CD14-positive monocyte (primary cell): ENCODE measurements at regions not wholly inside any gene's neighbourhood (a gene's known extent, or its start where the extent isn't known, plus 50 kb on each side); places are given as distances from the start of the nearest gene placed in this dataset.

Experiments
- DNase-seq, 3 donors: peaks; one replicate each; pipeline ENCODE4 v3.0.0-alpha.2; 2011 to 2022
- H2AFZ ChIP-seq: 2 replicates; pipeline ENCODE4 v1.6.0; 2012; ENCODE audit warnings: mild to moderate bottlenecking, low read depth, low read length, inconsistent platforms; ENCODE audit not compliant: insufficient read depth, poor library complexity, severe bottlenecking
- H3K27ac ChIP-seq, 2 donors: 1 replicate in 1 of 2; 2 replicates in 1 of 2; pipeline ENCODE4 v1.5.1; 2012 to 2013; ENCODE audit warnings: low read length in 2 of 2, control low read depth in 1 of 2, inconsistent platforms in 1 of 2, low read depth in 1 of 2, mild to moderate bottlenecking in 1 of 2
- H3K27me3 ChIP-seq, 2 donors: one replicate each; pipeline versions ENCODE4 v1.6.0 to v1.6.1; 2011 to 2013; ENCODE audit warnings: low read length in 2 of 2; ENCODE audit not compliant: control insufficient read depth in 2 of 2, insufficient read depth in 2 of 2
- H3K36me3 ChIP-seq, 2 donors: replicated peaks in 1 of 2; 1 replicate in 1 of 2; 2 replicates in 1 of 2; pipeline versions ENCODE4 v1.5.1 to v1.6.1; 2012 to 2013; ENCODE audit warnings: low read length in 2 of 2, control low read depth in 1 of 2, inconsistent platforms in 1 of 2, mild to moderate bottlenecking in 1 of 2; ENCODE audit not compliant: insufficient read depth in 2 of 2, control insufficient read depth in 1 of 2
- H3K4me1 ChIP-seq, 2 donors: 1 replicate in 1 of 2; 2 replicates in 1 of 2; pipeline versions ENCODE4 v1.5.1 to v1.6.1; 2012 to 2013; ENCODE audit warnings: low read length in 2 of 2, control low read depth in 1 of 2, inconsistent platforms in 1 of 2, mild to moderate bottlenecking in 1 of 2, moderate library complexity in 1 of 2; ENCODE audit not compliant: insufficient read depth in 2 of 2, control insufficient read depth in 1 of 2
- H3K4me2 ChIP-seq: replicated peaks from 2 replicates; pipeline ENCODE3; 2012; ENCODE audit warnings: low read length, moderate library complexity, mild to moderate bottlenecking; ENCODE audit not compliant: poor library complexity, severe bottlenecking; ENCODE audit errors: extremely low read depth
- H3K4me3 ChIP-seq, 3 experiments: fragments of 200-600 bp in 1 of 3; sonication (generic) in 1 of 3; replicated peaks in 1 of 3; 1 replicate in 2 of 3; 2 replicates in 1 of 3; pipeline ENCODE4 v1.5.1; 2011 to 2013; ENCODE audit warnings: low read length in 3 of 3, mild to moderate bottlenecking in 3 of 3, control low read depth in 2 of 3, low read depth in 2 of 3, inconsistent platforms in 1 of 3, moderate library complexity in 1 of 3
- H3K79me2 ChIP-seq: 2 replicates; pipeline ENCODE4 v1.6.0; 2012; ENCODE audit warnings: mild to moderate bottlenecking, control low read depth, inconsistent platforms, low read length, moderate library complexity; ENCODE audit not compliant: insufficient read depth
- H3K9ac ChIP-seq: 2 replicates; pipeline ENCODE4 v1.6.0; 2017; ENCODE audit warnings: low read length, mild to moderate bottlenecking; ENCODE audit not compliant: insufficient read depth, poor library complexity, severe bottlenecking
- H3K9me3 ChIP-seq, 2 donors: replicated peaks in 1 of 2; 1 replicate in 1 of 2; 2 replicates in 1 of 2; pipeline versions ENCODE4 v1.5.1 to v1.6.1; 2012 to 2013; ENCODE audit warnings: low read length in 2 of 2, control low read depth in 1 of 2; ENCODE audit not compliant: control insufficient read depth in 1 of 2, insufficient read depth in 1 of 2
- H4K20me1 ChIP-seq: 2 replicates; pipeline ENCODE4 v1.6.0; 2012; ENCODE audit warnings: mild to moderate bottlenecking, low read length, control low read depth, moderate library complexity; ENCODE audit not compliant: insufficient read depth
- H3K27ac Mint-ChIP-seq, 7 donors: one replicate each; pipeline ENCODE4 v1.8.0; 2020; ENCODE audit warnings: mild to moderate bottlenecking in 7 of 7, mixed read lengths in 7 of 7, moderate library complexity in 6 of 7, inconsistent platforms in 2 of 7
- H3K27me3 Mint-ChIP-seq, 3 donors: one replicate each; pipeline ENCODE4 v1.8.0; 2021 to 2022; ENCODE audit warnings: low read depth in 3 of 3, mild to moderate bottlenecking in 3 of 3, mixed read lengths in 3 of 3, moderate library complexity in 3 of 3, inconsistent platforms in 1 of 3
- H3K36me3 Mint-ChIP-seq, 2 donors: one replicate each; pipeline ENCODE4 v1.8.0; 2020; ENCODE audit warnings: mixed read lengths in 2 of 2, inconsistent platforms in 1 of 2, mild to moderate bottlenecking in 1 of 2
- H3K4me1 Mint-ChIP-seq: one replicate; pipeline ENCODE4 v1.8.0; 2020; ENCODE audit warnings: mild to moderate bottlenecking, mixed read lengths
- H3K4me3 Mint-ChIP-seq, 2 donors: one replicate each; pipeline ENCODE4 v1.8.0; 2020; ENCODE audit warnings: mild to moderate bottlenecking in 2 of 2, mixed read lengths in 2 of 2, moderate library complexity in 1 of 2
- H3K9me3 Mint-ChIP-seq, 7 donors: one replicate each; pipeline ENCODE4 v1.8.0; 2020 to 2022; ENCODE audit warnings: mixed read lengths in 7 of 7, mild to moderate bottlenecking in 6 of 7, moderate library complexity in 6 of 7, inconsistent platforms in 2 of 7
- WGBS: methylation state at CpG from one replicate; pipeline ENCODE4 v1.1.5; 2013; ENCODE audit warnings: missing lambda C conversion rate; ENCODE audit not compliant: insufficient coverage; 5-methylcytosine and 5-hydroxymethylcytosine counted together
- intact Hi-C, 2 donors: fragments of 100-400 bp; cut with micrococcal nuclease; formaldehyde crosslinking; loops; one replicate each; pipeline versions ENCODE4 v1.15.0 to v1.15.1; 2023
- TF ChIP-seq, protein P1 (sequence below): fragments of 200-600 bp; IDR thresholded peaks from one replicate; pipeline ENCODE4 v1.8.0; 2022; ENCODE audit warnings: antibody characterized with exemption, mild to moderate bottlenecking

DNA sequence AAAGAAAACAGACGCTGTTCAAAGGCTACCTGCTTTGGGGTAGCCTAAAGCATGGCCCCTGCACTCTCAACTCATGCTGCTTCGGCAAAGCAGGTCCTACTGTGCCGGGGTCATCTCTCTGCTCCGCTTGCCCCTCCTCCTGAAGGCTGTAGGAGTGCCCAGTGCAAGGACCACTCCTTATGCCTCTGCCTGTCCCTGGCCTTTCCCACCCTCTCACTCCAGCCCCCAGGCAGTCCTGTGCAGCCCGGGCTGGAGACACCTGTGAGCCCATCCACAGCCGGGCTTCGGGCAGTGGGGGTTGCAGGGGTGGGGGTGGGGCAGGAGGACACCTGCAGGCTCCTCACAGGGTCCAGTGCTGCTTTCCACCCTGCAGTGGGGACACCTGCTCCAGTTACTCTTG is 69.1 kb downstream of the ACKR3 start:
- DNase-seq, result no peak

DNA sequence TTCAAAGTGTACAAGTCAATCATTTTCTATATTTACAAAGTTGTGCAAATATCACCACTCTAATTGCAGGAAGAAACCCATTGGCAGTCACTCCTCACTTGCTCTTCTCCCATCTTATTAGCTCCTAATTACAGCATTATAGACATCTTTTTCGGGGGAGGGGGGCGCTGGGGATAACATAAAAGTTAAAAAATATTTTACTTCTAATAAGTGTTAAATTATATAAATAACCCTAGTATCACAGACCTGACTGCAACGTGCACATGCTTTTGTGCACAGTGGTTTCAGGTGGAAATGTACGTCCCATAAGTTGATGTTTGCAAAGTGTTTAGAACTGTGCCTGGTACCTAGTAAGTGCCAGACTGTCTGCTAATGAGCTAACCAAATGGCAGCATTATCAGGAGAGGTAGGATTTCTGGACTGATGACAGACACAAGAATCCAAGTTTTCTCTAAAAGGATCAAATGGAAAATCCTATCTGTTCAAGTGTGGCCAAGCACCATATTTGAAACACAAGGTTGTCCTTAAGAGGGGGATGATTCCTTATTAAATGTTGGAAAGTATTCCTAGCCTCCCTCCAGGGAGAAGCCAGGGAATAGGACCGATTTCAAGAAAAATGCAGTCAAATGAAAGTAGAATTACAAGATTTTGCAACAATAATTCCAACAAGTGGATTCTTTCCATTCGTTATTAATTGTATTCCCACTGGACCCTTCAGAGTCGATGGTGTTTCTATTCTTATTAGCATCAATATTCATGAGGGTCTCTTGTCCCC is 70.0 kb downstream of the ACKR3 start:
- peaks cover 0 to 3% of the 10 kb centered on the region in 2 donors for H3K27me3 ChIP-seq
- intact Hi-C loops, result no loop called here
- TF ChIP-seq, protein P1, sequence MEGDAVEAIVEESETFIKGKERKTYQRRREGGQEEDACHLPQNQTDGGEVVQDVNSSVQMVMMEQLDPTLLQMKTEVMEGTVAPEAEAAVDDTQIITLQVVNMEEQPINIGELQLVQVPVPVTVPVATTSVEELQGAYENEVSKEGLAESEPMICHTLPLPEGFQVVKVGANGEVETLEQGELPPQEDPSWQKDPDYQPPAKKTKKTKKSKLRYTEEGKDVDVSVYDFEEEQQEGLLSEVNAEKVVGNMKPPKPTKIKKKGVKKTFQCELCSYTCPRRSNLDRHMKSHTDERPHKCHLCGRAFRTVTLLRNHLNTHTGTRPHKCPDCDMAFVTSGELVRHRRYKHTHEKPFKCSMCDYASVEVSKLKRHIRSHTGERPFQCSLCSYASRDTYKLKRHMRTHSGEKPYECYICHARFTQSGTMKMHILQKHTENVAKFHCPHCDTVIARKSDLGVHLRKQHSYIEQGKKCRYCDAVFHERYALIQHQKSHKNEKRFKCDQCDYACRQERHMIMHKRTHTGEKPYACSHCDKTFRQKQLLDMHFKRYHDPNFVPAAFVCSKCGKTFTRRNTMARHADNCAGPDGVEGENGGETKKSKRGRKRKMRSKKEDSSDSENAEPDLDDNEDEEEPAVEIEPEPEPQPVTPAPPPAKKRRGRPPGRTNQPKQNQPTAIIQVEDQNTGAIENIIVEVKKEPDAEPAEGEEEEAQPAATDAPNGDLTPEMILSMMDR, result no peak
- peaks cover 10 to 28% (median 25%) of the 10 kb centered on the region in 7 donors for H3K9me3 Mint-ChIP-seq
- H3K27me3 Mint-ChIP-seq, result peaks cover 14 to 26% (median 21%) of the 10 kb centered on the region in 3 donors
- H3K9ac ChIP-seq, result no peak overlapping the region
- no peaks in the 10 kb centered on the region for H3K79me2 ChIP-seq
- H3K4me1 Mint-ChIP-seq, result no peaks in the 10 kb centered on the region
- H4K20me1 ChIP-seq, result no peaks in the 10 kb centered on the region
- no peak overlapping the region for H2AFZ ChIP-seq
- H3K27ac ChIP-seq, result no peak overlapping the region
- no peak overlapping the region for H3K27ac Mint-ChIP-seq
- no peak overlapping the region for H3K4me2 ChIP-seq
- H3K4me3 Mint-ChIP-seq, result no peak overlapping the region
- no peaks in the 10 kb centered on the region for H3K36me3 Mint-ChIP-seq
- no peaks in the 10 kb centered on the region for H3K36me3 ChIP-seq
- no peak for DNase-seq
- H3K9me3 ChIP-seq, result peaks cover 11 to 20% of the 10 kb centered on the region in 2 donors
- WGBS, result 90% methylated on average over 2 of the region's 7 CpGs
- H3K4me3 ChIP-seq, result no peak overlapping the region
- H3K4me1 ChIP-seq, result no peaks in the 10 kb centered on the region

More for the DNA sequence above, 69.1 kb downstream of the ACKR3 start:
- no peak overlapping the region for H3K4me2 ChIP-seq
- no peak overlapping the region for H3K27ac ChIP-seq
- TF ChIP-seq, protein P1, result no peak
- H4K20me1 ChIP-seq, result no peaks in the 10 kb centered on the region
- Mint-ChIP-seq H3K4me1 (no peaks in the 10 kb centered on the region), H3K27ac (no peak overlapping the region), H3K36me3 (no peaks in the 10 kb centered on the region), H3K4me3 (no peak overlapping the region), H3K9me3 (peaks cover 10 to 25% (median 24%) of the 10 kb centered on the region in 7 donors), H3K27me3 (peaks cover 11 to 18% (median 17%) of the 10 kb centered on the region in 3 donors)
- peaks cover 0 to under 1% of the 10 kb centered on the region in 2 donors for H3K27me3 ChIP-seq
- no peak overlapping the region for H2AFZ ChIP-seq
- 95% methylated on average over 4 of the region's 7 CpGs for WGBS
- H3K4me1 ChIP-seq, result no peaks in the 10 kb centered on the region
- no peaks in the 10 kb centered on the region for H3K79me2 ChIP-seq
- intact Hi-C loops, result no loop called here
- H3K9ac ChIP-seq, result no peak overlapping the region
- H3K4me3 ChIP-seq, result no peak overlapping the region
- peaks cover 11 to 20% of the 10 kb centered on the region in 2 donors for H3K9me3 ChIP-seq
- no peaks in the 10 kb centered on the region for H3K36me3 ChIP-seq
